ENCODE measurements at regions not wholly inside any gene's neighbourhood (a gene's known extent, or its start where the extent isn't known, plus 50 kb on each side); places are given as distances from the start of the nearest gene placed in this dataset.

DNA sequence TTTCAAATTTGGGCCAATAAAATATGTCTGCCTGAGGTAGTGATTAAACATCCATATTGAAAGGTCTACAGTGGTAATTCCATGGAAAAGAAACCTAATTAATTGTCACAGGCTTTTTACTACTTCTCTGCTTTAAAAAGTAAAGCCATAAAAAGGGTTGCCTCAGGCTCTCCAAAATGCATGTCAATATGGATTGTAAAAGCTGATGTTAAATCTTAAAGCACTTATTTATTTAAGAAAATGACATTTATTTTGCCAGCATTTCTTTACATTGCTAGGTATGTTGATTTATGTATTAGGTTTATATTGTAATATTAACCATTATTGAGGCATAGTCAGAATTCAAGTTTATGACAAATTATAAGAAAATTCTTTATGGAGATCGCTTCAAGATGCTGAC is 133.2 kb downstream of the OPN5 start (continued):
- no peak for TF ChIP-seq JUNB (IDR thresholded peaks at IDR 0.05; ENCODE audit: unreplicated experiment)
- TF ChIP-seq NANOG (IDR thresholded peaks at IDR 0.05; ENCODE audit: borderline replicate concordance): no peak
- no peak for TF ChIP-seq POLR2AphosphoS5 (IDR thresholded peaks at IDR 0.05; ENCODE audit: low read depth)

DNA sequence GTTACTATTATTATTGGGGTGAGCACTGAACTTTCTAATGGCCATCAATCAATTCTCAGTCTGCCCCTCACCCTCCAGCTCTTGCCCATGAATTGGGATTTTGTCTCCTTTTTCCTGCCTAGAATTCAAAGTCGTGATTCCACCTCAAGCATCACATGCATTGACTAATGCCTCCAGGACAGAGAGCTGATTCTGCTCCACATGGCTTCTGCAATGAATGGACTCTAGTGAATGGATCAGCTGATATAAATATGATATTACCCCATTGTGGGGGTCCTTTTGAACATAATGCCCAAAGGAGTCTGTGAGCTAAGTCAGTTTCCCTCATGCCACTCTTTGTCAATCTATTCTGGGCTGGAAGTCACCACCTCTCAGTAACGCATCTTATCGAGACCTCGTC is 126.4 kb downstream of the OPN5 start:
- no peak for ATAC-seq
- TF ChIP-seq NANOG (IDR thresholded peaks at IDR 0.05; ENCODE audit: borderline replicate concordance) (no peak), EZH2phosphoT487 (IDR thresholded peaks at IDR 0.05; ENCODE audit: unreplicated experiment) (no peak), JUNB (IDR thresholded peaks at IDR 0.05; ENCODE audit: unreplicated experiment) (no peak), STAT1 (IDR thresholded peaks at IDR 0.05; ENCODE audit: unreplicated experiment) (no peak), CREB1 (CRISPR knock-in tag; IDR thresholded peaks at IDR 0.05; ENCODE audit: low read depth) (no peak), POLR2AphosphoS5 (IDR thresholded peaks at IDR 0.05; ENCODE audit: low read depth) (no peak), EZH2 (IDR thresholded peaks at IDR 0.05; ENCODE audit: low read depth, unreplicated experiment) (no peak), ZNF114 (CRISPR knock-in tag; IDR thresholded peaks at IDR 0.05) (no peak), ZNF331 (CRISPR knock-in tag; IDR thresholded peaks at IDR 0.05; ENCODE audit: low read depth) (no peak)
- TF ChIP-seq, protein P1, sequence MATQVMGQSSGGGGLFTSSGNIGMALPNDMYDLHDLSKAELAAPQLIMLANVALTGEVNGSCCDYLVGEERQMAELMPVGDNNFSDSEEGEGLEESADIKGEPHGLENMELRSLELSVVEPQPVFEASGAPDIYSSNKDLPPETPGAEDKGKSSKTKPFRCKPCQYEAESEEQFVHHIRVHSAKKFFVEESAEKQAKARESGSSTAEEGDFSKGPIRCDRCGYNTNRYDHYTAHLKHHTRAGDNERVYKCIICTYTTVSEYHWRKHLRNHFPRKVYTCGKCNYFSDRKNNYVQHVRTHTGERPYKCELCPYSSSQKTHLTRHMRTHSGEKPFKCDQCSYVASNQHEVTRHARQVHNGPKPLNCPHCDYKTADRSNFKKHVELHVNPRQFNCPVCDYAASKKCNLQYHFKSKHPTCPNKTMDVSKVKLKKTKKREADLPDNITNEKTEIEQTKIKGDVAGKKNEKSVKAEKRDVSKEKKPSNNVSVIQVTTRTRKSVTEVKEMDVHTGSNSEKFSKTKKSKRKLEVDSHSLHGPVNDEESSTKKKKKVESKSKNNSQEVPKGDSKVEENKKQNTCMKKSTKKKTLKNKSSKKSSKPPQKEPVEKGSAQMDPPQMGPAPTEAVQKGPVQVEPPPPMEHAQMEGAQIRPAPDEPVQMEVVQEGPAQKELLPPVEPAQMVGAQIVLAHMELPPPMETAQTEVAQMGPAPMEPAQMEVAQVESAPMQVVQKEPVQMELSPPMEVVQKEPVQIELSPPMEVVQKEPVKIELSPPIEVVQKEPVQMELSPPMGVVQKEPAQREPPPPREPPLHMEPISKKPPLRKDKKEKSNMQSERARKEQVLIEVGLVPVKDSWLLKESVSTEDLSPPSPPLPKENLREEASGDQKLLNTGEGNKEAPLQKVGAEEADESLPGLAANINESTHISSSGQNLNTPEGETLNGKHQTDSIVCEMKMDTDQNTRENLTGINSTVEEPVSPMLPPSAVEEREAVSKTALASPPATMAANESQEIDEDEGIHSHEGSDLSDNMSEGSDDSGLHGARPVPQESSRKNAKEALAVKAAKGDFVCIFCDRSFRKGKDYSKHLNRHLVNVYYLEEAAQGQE (IDR thresholded peaks at IDR 0.05; ENCODE audit: unreplicated experiment): no peak
- TF ChIP-seq, protein P2, sequence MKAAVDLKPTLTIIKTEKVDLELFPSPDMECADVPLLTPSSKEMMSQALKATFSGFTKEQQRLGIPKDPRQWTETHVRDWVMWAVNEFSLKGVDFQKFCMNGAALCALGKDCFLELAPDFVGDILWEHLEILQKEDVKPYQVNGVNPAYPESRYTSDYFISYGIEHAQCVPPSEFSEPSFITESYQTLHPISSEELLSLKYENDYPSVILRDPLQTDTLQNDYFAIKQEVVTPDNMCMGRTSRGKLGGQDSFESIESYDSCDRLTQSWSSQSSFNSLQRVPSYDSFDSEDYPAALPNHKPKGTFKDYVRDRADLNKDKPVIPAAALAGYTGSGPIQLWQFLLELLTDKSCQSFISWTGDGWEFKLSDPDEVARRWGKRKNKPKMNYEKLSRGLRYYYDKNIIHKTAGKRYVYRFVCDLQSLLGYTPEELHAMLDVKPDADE (IDR thresholded peaks at IDR 0.05): no peak
- TF ChIP-seq, protein P3, sequence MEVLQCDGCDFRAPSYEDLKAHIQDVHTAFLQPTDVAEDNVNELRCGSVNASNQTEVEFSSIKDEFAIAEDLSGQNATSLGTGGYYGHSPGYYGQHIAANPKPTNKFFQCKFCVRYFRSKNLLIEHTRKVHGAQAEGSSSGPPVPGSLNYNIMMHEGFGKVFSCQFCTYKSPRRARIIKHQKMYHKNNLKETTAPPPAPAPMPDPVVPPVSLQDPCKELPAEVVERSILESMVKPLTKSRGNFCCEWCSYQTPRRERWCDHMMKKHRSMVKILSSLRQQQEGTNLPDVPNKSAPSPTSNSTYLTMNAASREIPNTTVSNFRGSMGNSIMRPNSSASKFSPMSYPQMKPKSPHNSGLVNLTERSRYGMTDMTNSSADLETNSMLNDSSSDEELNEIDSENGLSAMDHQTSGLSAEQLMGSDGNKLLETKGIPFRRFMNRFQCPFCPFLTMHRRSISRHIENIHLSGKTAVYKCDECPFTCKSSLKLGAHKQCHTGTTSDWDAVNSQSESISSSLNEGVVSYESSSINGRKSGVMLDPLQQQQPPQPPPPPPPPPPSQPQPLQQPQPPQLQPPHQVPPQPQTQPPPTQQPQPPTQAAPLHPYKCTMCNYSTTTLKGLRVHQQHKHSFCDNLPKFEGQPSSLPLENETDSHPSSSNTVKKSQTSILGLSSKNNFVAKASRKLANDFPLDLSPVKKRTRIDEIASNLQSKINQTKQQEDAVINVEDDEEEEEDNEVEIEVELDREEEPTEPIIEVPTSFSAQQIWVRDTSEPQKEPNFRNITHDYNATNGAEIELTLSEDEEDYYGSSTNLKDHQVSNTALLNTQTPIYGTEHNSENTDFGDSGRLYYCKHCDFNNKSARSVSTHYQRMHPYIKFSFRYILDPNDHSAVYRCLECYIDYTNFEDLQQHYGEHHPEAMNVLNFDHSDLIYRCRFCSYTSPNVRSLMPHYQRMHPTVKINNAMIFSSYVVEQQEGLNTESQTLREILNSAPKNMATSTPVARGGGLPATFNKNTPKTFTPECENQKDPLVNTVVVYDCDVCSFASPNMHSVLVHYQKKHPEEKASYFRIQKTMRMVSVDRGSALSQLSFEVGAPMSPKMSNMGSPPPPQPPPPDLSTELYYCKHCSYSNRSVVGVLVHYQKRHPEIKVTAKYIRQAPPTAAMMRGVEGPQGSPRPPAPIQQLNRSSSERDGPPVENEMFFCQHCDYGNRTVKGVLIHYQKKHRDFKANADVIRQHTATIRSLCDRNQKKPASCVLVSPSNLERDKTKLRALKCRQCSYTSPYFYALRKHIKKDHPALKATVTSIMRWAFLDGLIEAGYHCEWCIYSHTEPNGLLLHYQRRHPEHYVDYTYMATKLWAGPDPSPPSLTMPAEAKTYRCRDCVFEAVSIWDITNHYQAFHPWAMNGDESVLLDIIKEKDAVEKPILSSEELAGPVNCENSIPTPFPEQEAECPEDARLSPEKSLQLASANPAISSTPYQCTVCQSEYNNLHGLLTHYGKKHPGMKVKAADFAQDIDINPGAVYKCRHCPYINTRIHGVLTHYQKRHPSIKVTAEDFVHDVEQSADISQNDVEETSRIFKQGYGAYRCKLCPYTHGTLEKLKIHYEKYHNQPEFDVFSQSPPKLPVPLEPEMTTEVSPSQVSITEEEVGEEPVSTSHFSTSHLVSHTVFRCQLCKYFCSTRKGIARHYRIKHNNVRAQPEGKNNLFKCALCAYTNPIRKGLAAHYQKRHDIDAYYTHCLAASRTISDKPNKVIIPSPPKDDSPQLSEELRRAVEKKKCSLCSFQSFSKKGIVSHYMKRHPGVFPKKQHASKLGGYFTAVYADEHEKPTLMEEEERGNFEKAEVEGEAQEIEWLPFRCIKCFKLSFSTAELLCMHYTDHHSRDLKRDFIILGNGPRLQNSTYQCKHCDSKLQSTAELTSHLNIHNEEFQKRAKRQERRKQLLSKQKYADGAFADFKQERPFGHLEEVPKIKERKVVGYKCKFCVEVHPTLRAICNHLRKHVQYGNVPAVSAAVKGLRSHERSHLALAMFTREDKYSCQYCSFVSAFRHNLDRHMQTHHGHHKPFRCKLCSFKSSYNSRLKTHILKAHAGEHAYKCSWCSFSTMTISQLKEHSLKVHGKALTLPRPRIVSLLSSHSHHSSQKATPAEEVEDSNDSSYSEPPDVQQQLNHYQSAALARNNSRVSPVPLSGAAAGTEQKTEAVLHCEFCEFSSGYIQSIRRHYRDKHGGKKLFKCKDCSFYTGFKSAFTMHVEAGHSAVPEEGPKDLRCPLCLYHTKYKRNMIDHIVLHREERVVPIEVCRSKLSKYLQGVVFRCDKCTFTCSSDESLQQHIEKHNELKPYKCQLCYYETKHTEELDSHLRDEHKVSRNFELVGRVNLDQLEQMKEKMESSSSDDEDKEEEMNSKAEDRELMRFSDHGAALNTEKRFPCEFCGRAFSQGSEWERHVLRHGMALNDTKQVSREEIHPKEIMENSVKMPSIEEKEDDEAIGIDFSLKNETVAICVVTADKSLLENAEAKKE (CRISPR knock-in tag; IDR thresholded peaks at IDR 0.05): no peak
- TF ChIP-seq, protein P4, sequence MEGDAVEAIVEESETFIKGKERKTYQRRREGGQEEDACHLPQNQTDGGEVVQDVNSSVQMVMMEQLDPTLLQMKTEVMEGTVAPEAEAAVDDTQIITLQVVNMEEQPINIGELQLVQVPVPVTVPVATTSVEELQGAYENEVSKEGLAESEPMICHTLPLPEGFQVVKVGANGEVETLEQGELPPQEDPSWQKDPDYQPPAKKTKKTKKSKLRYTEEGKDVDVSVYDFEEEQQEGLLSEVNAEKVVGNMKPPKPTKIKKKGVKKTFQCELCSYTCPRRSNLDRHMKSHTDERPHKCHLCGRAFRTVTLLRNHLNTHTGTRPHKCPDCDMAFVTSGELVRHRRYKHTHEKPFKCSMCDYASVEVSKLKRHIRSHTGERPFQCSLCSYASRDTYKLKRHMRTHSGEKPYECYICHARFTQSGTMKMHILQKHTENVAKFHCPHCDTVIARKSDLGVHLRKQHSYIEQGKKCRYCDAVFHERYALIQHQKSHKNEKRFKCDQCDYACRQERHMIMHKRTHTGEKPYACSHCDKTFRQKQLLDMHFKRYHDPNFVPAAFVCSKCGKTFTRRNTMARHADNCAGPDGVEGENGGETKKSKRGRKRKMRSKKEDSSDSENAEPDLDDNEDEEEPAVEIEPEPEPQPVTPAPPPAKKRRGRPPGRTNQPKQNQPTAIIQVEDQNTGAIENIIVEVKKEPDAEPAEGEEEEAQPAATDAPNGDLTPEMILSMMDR (conservative IDR thresholded peaks at IDR 0.05; ENCODE audit: low read depth in 2 of 2): no peak
- no peaks in the 10 kb centered on the region for H3K36me3 Mint-ChIP-seq (ENCODE audit: low read depth)
- no peaks in the 10 kb centered on the region for H3K4me1 Mint-ChIP-seq
- H3K27me3 Mint-ChIP-seq (ENCODE audit: insufficient read depth, low read depth, poor library complexity): peaks cover 2% of the 10 kb centered on the region
- H4K20me1 ChIP-seq (replicated peaks; ENCODE audit: insufficient read depth): no peaks in the 10 kb centered on the region
- no peaks in the 10 kb centered on the region for H3F3A ChIP-seq (replicated peaks; ENCODE audit: low read depth)
- DNase-seq (ENCODE audit: low spot score): no peak
- H3K27ac Mint-ChIP-seq: peak overlapping the region; percentile 38; the same call in 1 of the 2 replicates
- no peaks in the 10 kb centered on the region for H3K36me3 ChIP-seq (ENCODE audit: insufficient read depth)
- no peak overlapping the region for H2AFZ ChIP-seq
- no peak overlapping the region for H3K27ac ChIP-seq (ENCODE audit: low read depth)
- no peak overlapping the region for H3K4me3 ChIP-seq
- H3K4me1 ChIP-seq (ENCODE audit: insufficient read depth): no peaks in the 10 kb centered on the region
- H3K9me3 Mint-ChIP-seq: no peaks in the 10 kb centered on the region
- H3K27me3 ChIP-seq (ENCODE audit: insufficient read depth): no peaks in the 10 kb centered on the region
- H3K4me2 ChIP-seq: no peak overlapping the region
- no peaks in the 10 kb centered on the region for H3K9me2 ChIP-seq (ENCODE audit: insufficient read depth)
- no peak overlapping the region for H3K4me3 Mint-ChIP-seq
- H3K79me2 ChIP-seq (replicated peaks; ENCODE audit: insufficient read depth): no peaks in the 10 kb centered on the region

Measured in GM23338 (cell line).